Peyer's patch (tissue), 4 donors: ENCODE measurements at regions not wholly inside any gene's neighbourhood (a gene's known extent, or its start where the extent isn't known, plus 50 kb on each side); places are given as distances from the start of the nearest gene placed in this dataset.

Source experiments
- POLR2A ChIP-seq, 2 donors: fragments of 450-650 bp; IDR thresholded peaks; one replicate each; pipeline ENCODE4 v1.5.1; 2017; ENCODE audit warnings: antibody characterized with exemption in 2 of 2, mild to moderate bottlenecking in 2 of 2, moderate library complexity in 2 of 2
- TF ChIP-seq, protein P1 (sequence below), 6 experiments: fragments of 450-650 bp in 4 of 6; fragments of 200-600 bp in 2 of 6; sonication (generic) in 1 of 6; IDR thresholded peaks; one replicate each; pipeline ENCODE4 v1.5.1; 2017 to 2019; ENCODE audit warnings: antibody characterized with exemption in 6 of 6, mild to moderate bottlenecking in 3 of 6, moderate library complexity in 1 of 6

DNA sequence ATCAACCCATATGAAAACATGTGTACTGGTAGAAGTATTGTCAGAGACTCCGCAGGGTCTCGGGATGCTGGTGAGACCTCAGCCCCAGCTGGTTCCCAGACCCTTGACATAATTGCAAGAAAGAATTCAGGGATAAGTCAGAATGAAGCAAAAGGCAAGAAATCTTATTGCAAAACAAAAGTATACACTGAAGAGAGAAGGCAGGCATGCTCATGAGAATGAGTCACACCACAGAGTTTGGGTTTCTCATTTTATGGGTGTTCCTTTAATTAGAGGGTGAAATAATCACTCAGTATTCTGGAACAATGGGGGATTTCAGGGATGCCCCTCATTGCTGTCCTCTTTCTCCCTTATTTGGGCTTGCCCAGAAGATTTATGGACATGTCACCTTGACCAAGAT is 1423.8 kb upstream of the MIR17HG start:
- TF ChIP-seq POLR2A (IDR thresholded peaks at IDR 0.05), result no peak
- TF ChIP-seq, protein P1, sequence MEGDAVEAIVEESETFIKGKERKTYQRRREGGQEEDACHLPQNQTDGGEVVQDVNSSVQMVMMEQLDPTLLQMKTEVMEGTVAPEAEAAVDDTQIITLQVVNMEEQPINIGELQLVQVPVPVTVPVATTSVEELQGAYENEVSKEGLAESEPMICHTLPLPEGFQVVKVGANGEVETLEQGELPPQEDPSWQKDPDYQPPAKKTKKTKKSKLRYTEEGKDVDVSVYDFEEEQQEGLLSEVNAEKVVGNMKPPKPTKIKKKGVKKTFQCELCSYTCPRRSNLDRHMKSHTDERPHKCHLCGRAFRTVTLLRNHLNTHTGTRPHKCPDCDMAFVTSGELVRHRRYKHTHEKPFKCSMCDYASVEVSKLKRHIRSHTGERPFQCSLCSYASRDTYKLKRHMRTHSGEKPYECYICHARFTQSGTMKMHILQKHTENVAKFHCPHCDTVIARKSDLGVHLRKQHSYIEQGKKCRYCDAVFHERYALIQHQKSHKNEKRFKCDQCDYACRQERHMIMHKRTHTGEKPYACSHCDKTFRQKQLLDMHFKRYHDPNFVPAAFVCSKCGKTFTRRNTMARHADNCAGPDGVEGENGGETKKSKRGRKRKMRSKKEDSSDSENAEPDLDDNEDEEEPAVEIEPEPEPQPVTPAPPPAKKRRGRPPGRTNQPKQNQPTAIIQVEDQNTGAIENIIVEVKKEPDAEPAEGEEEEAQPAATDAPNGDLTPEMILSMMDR (IDR thresholded peaks at IDR 0.05), result no peak
